GM23338 (cell line): ENCODE measurements at regions not wholly inside any gene's neighbourhood (a gene's known extent, or its start where the extent isn't known, plus 50 kb on each side); places are given as distances from the start of the nearest gene placed in this dataset.

Source experiments
- ATAC-seq: fragments of 200-7000 bp; cut with Tn5 transposase; 3 replicates; pipeline ENCODE4 v1.9.1; 2020
- DNase-seq: peaks from one replicate; pipeline ENCODE4 v3.0.0-alpha.2; 2015; ENCODE audit warnings: low spot score
- H2AFZ ChIP-seq: fragments of 200-600 bp; sonication (generic); 2 replicates; pipeline ENCODE4 v1.8.0; 2016; ENCODE audit warnings: antibody characterized with exemption, mild to moderate bottlenecking, moderate library complexity
- H3F3A ChIP-seq: fragments of 200-600 bp; sonication (generic); replicated peaks from 2 replicates; pipeline ENCODE4 v1.8.0; 2017; ENCODE audit warnings: antibody characterized with exemption, mixed run types, low read depth
- H3K27ac ChIP-seq: fragments of 200-600 bp; sonication (generic); 2 replicates; pipeline ENCODE4 v1.6.1; 2016; ENCODE audit warnings: low read depth
- H3K27me3 ChIP-seq: fragments of 200-600 bp; sonication (generic); 2 replicates; pipeline ENCODE4 v1.8.0; 2016; ENCODE audit warnings: mild to moderate bottlenecking, mixed run types, moderate library complexity; ENCODE audit not compliant: insufficient read depth
- H3K36me3 ChIP-seq: fragments of 200-600 bp; sonication (generic); 2 replicates; pipeline ENCODE4 v1.8.0; 2016; ENCODE audit warnings: mild to moderate bottlenecking; ENCODE audit not compliant: insufficient read depth
- H3K4me1 ChIP-seq: fragments of 200-600 bp; sonication (generic); 2 replicates; pipeline ENCODE4 v1.8.0; 2016; ENCODE audit warnings: mild to moderate bottlenecking, moderate library complexity; ENCODE audit not compliant: insufficient read depth
- H3K4me2 ChIP-seq: fragments of 200-600 bp; sonication (generic); 2 replicates; pipeline ENCODE4 v1.7.1; 2017; ENCODE audit warnings: mixed run types
- H3K4me3 ChIP-seq: fragments of 200-600 bp; sonication (generic); 2 replicates; pipeline ENCODE4 v1.6.1; 2016; ENCODE audit warnings: mixed run types
- H3K79me2 ChIP-seq: fragments of 200-600 bp; sonication (generic); replicated peaks from 2 replicates; pipeline ENCODE4 v1.8.0; 2017; ENCODE audit warnings: mild to moderate bottlenecking; ENCODE audit not compliant: insufficient read depth
- H3K9me2 ChIP-seq: fragments of 200-600 bp; sonication (generic); 2 replicates; pipeline ENCODE4 v1.8.0; 2017; ENCODE audit not compliant: insufficient read depth
- H4K20me1 ChIP-seq: fragments of 200-600 bp; sonication (generic); replicated peaks from 2 replicates; pipeline ENCODE4 v1.8.0; 2017; ENCODE audit warnings: mild to moderate bottlenecking; ENCODE audit not compliant: insufficient read depth
- H3K27ac Mint-ChIP-seq: 2 replicates; pipeline ENCODE4 v1.8.0; 2020; ENCODE audit warnings: inconsistent platforms, mild to moderate bottlenecking, moderate library complexity, mixed read lengths
- H3K27me3 Mint-ChIP-seq: 3 replicates; pipeline ENCODE4 v1.8.0; 2022; ENCODE audit warnings: low read depth, mild to moderate bottlenecking, moderate library complexity, mixed read lengths, inconsistent platforms; ENCODE audit not compliant: insufficient read depth, poor library complexity
- H3K36me3 Mint-ChIP-seq: 3 replicates; pipeline ENCODE4 v1.8.0; 2021; ENCODE audit warnings: low read depth, mild to moderate bottlenecking, inconsistent platforms, moderate library complexity, mixed read lengths
- H3K4me1 Mint-ChIP-seq: 3 replicates; pipeline ENCODE4 v1.8.0; 2020; ENCODE audit warnings: mild to moderate bottlenecking, inconsistent platforms, mixed read lengths
- H3K4me3 Mint-ChIP-seq: 3 replicates; pipeline ENCODE4 v1.8.0; 2021; ENCODE audit warnings: moderate library complexity, mild to moderate bottlenecking, inconsistent platforms, mixed read lengths
- H3K9me3 Mint-ChIP-seq: 3 replicates; pipeline ENCODE4 v1.8.0; 2020; ENCODE audit warnings: moderate library complexity, mild to moderate bottlenecking, inconsistent platforms, mixed read lengths
- EZH2phosphoT487 ChIP-seq: fragments of 200-600 bp; sonication (generic); IDR thresholded peaks from one replicate; pipeline ENCODE4 v1.8.1; 2018; ENCODE audit warnings: antibody characterized with exemption; ENCODE audit not compliant: unreplicated experiment
- NANOG ChIP-seq: IDR thresholded peaks from 2 replicates; pipeline ENCODE4 v1.6.1; 2016; ENCODE audit warnings: antibody characterized with exemption, borderline replicate concordance
- STAT1 ChIP-seq: IDR thresholded peaks from one replicate; pipeline ENCODE4 v1.6.1; 2016; ENCODE audit warnings: antibody characterized with exemption; ENCODE audit not compliant: unreplicated experiment
- ZNF331 ChIP-seq: fragments of 250-450 bp; sonication (Bioruptor Pico); IDR thresholded peaks from 2 replicates; pipeline ENCODE4 v1.5.0; 2020; ENCODE audit warnings: low read depth, mild to moderate bottlenecking, moderate library complexity
- TF ChIP-seq, protein P1 (sequence below): fragments of 250-450 bp; sonication (Bioruptor Pico); IDR thresholded peaks from 2 replicates; pipeline ENCODE4 v1.5.0; 2020; ENCODE audit warnings: mild to moderate bottlenecking, moderate library complexity
- TF ChIP-seq, protein P2 (sequence below), 2 experiments: fragments of 200-600 bp in 1 of 2; sonication (generic) in 1 of 2; conservative IDR thresholded peaks; 2 replicates each; pipeline versions ENCODE4 v1.5.1 to v1.6.1; 2016 to 2017; ENCODE audit warnings: antibody characterized with exemption in 2 of 2, low read depth in 2 of 2, mild to moderate bottlenecking in 2 of 2, moderate library complexity in 1 of 2

DNA sequence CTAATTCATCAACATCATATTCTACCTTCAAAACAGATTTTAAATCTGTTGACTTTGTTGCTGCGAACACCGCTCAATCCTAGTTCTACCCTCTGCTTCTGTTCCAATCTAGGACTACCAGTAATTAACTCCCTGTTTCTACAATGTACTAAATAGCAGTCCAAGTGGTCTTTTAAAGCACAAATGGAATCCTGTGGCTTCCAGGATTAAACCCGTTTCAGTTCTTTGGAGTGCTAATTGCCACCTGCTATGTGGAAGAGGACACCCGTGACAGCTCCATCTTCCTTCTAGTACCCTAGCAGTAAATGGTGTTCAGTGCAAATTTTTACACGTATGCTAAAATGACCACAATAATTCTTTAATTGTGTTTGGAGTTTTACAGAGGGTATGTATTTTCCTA is 232.1 kb downstream of the TDRD3 start (continued):
- TF ChIP-seq, protein P1, sequence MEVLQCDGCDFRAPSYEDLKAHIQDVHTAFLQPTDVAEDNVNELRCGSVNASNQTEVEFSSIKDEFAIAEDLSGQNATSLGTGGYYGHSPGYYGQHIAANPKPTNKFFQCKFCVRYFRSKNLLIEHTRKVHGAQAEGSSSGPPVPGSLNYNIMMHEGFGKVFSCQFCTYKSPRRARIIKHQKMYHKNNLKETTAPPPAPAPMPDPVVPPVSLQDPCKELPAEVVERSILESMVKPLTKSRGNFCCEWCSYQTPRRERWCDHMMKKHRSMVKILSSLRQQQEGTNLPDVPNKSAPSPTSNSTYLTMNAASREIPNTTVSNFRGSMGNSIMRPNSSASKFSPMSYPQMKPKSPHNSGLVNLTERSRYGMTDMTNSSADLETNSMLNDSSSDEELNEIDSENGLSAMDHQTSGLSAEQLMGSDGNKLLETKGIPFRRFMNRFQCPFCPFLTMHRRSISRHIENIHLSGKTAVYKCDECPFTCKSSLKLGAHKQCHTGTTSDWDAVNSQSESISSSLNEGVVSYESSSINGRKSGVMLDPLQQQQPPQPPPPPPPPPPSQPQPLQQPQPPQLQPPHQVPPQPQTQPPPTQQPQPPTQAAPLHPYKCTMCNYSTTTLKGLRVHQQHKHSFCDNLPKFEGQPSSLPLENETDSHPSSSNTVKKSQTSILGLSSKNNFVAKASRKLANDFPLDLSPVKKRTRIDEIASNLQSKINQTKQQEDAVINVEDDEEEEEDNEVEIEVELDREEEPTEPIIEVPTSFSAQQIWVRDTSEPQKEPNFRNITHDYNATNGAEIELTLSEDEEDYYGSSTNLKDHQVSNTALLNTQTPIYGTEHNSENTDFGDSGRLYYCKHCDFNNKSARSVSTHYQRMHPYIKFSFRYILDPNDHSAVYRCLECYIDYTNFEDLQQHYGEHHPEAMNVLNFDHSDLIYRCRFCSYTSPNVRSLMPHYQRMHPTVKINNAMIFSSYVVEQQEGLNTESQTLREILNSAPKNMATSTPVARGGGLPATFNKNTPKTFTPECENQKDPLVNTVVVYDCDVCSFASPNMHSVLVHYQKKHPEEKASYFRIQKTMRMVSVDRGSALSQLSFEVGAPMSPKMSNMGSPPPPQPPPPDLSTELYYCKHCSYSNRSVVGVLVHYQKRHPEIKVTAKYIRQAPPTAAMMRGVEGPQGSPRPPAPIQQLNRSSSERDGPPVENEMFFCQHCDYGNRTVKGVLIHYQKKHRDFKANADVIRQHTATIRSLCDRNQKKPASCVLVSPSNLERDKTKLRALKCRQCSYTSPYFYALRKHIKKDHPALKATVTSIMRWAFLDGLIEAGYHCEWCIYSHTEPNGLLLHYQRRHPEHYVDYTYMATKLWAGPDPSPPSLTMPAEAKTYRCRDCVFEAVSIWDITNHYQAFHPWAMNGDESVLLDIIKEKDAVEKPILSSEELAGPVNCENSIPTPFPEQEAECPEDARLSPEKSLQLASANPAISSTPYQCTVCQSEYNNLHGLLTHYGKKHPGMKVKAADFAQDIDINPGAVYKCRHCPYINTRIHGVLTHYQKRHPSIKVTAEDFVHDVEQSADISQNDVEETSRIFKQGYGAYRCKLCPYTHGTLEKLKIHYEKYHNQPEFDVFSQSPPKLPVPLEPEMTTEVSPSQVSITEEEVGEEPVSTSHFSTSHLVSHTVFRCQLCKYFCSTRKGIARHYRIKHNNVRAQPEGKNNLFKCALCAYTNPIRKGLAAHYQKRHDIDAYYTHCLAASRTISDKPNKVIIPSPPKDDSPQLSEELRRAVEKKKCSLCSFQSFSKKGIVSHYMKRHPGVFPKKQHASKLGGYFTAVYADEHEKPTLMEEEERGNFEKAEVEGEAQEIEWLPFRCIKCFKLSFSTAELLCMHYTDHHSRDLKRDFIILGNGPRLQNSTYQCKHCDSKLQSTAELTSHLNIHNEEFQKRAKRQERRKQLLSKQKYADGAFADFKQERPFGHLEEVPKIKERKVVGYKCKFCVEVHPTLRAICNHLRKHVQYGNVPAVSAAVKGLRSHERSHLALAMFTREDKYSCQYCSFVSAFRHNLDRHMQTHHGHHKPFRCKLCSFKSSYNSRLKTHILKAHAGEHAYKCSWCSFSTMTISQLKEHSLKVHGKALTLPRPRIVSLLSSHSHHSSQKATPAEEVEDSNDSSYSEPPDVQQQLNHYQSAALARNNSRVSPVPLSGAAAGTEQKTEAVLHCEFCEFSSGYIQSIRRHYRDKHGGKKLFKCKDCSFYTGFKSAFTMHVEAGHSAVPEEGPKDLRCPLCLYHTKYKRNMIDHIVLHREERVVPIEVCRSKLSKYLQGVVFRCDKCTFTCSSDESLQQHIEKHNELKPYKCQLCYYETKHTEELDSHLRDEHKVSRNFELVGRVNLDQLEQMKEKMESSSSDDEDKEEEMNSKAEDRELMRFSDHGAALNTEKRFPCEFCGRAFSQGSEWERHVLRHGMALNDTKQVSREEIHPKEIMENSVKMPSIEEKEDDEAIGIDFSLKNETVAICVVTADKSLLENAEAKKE, result no peak
- TF ChIP-seq ZNF331 (CRISPR knock-in tag) (no peak), STAT1 (no peak)

GRCh38 chr13:60627071-60627686 is 230.2 kb downstream of the TDRD3 start:
- H2AFZ ChIP-seq, result no peak overlapping the region
- peak; percentile 91 for DNase-seq
- peak; percentile 99 for ATAC-seq
- Mint-ChIP-seq H3K9me3 (no peaks in the 10 kb centered on the region), H3K4me1 (peaks cover 10% of the 10 kb centered on the region), H3K27ac (no peak overlapping the region), H3K36me3 (no peaks in the 10 kb centered on the region), H3K4me3 (no peak overlapping the region), H3K27me3 (no peaks in the 10 kb centered on the region)
- H3K27ac ChIP-seq, result no peak overlapping the region
- H3K36me3 ChIP-seq, result no peaks in the 10 kb centered on the region
- H4K20me1 ChIP-seq, result no peaks in the 10 kb centered on the region
- H3K4me2 ChIP-seq, result no peak overlapping the region
- no peak overlapping the region for H3K4me3 ChIP-seq
- no peaks in the 10 kb centered on the region for H3K79me2 ChIP-seq
- TF ChIP-seq EZH2phosphoT487 (no peak), ZNF331 (CRISPR knock-in tag) (no peak), NANOG (no peak)
- TF ChIP-seq, protein P1, result no peak
- TF ChIP-seq, protein P2, sequence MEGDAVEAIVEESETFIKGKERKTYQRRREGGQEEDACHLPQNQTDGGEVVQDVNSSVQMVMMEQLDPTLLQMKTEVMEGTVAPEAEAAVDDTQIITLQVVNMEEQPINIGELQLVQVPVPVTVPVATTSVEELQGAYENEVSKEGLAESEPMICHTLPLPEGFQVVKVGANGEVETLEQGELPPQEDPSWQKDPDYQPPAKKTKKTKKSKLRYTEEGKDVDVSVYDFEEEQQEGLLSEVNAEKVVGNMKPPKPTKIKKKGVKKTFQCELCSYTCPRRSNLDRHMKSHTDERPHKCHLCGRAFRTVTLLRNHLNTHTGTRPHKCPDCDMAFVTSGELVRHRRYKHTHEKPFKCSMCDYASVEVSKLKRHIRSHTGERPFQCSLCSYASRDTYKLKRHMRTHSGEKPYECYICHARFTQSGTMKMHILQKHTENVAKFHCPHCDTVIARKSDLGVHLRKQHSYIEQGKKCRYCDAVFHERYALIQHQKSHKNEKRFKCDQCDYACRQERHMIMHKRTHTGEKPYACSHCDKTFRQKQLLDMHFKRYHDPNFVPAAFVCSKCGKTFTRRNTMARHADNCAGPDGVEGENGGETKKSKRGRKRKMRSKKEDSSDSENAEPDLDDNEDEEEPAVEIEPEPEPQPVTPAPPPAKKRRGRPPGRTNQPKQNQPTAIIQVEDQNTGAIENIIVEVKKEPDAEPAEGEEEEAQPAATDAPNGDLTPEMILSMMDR (conservative IDR thresholded peaks at IDR 0.05; ENCODE audit: low read depth in 2 of 2), result peak; percentile 91 to 96
- no peaks in the 10 kb centered on the region for H3K4me1 ChIP-seq
- H3F3A ChIP-seq, result no peaks in the 10 kb centered on the region
- H3K9me2 ChIP-seq, result no peaks in the 10 kb centered on the region; the same call in 1 of the 2 replicates
- H3K27me3 ChIP-seq, result no peaks in the 10 kb centered on the region
